Right renal pelvis (tissue), 4 donors: ENCODE measurements at regions not wholly inside any gene's neighbourhood (a gene's known extent, or its start where the extent isn't known, plus 50 kb on each side); places are given as distances from the start of the nearest gene placed in this dataset.
A peak's percentile ranks its signal among the peaks of the same experiment; 100 is the strongest.
"Not testable (repeated sequence)": the region's sequence is repeated elsewhere in the genome, so short reads cannot be mapped to it uniquely, and the experiment has no call there.

Source experiments
- DNase-seq, 4 donors: peaks; one replicate each; pipeline ENCODE4 v3.0.0-alpha.2; 2013; ENCODE audit warnings: low read depth in 4 of 4, low spot score in 3 of 4, missing footprints in 1 of 4

GRCh38 chr4:49153011-49153410 lies 166.9 kb downstream of the CWH43 start:
- DNase-seq, result not testable (repeated sequence)

- peak in 1 of 4 donors; percentile 38 for DNase-seq
Observed at GRCh38 chr4:49154308-49155103, 168.4 kb downstream of the CWH43 start.

DNA sequence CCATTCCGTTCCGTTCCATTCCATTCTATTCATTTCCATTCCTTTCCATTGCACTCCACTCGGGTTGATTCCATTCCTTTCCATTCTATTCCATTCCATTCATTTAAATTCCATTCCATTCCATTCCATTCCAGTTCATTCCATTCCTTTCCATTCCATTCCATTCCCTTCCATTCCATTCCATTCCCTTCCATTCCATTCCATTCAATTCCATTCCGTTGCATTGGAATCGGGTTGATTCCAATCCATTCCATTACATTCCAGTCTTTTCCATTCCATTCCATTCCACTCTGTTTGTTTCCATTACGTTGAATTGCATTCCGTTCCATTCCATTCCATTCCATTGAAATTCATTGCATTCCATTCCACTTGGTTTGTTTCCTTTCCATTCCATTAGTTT lies 169.2 kb downstream of the CWH43 start:
- not testable (repeated sequence) for DNase-seq

GRCh38 chr4:49156309-49156708 lies 170.2 kb downstream of the CWH43 start:
- DNase-seq, result not testable (repeated sequence)

DNA sequence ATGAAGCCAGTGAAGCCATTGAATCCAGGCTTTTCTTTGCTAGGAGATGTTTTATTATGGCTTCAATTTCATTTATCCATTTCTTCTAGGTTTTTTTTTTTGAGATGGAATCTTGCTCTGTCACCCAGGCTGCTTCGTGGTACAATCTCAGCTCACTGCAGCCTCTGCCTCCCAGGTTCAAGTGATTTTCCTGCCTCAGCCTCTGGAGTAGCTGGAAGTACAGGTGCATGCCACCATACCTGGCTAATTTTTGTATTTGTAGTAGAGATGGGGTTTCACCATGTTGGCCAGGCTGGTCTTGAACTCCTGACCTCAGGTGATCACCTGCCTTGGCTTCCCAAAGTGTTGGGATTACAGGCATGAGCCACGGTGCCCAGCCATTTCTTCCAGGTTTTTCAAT lies 171.6 kb downstream of the CWH43 start:
- DNase-seq, result not testable (repeated sequence)

DNA sequence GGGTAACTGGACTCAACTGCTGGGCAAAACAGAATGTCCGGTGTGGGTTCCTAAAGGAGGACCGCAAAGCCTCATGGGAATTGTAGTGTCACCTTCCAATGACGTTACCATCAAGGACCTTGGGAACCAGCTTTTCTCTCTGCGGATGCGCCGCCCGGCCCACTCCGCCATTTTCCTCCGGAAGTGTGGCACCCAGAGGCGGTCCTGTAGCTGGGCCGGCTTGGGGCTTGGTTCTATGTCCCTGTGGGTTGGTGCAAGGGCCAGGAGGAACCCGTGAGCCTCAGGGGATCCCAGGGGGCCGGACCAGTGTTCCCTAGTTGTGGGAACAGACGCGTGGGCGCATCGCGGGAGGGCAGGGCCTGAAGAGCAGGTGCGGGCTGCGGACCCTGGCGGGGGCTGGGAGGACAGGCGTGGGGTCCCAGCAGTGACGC lies 175.1 kb downstream of the CWH43 start:
- DNase-seq, result not testable (repeated sequence)

GRCh38 chr4:49164916-49165315 lies 178.8 kb downstream of the CWH43 start:
- not testable (repeated sequence) for DNase-seq

DNA sequence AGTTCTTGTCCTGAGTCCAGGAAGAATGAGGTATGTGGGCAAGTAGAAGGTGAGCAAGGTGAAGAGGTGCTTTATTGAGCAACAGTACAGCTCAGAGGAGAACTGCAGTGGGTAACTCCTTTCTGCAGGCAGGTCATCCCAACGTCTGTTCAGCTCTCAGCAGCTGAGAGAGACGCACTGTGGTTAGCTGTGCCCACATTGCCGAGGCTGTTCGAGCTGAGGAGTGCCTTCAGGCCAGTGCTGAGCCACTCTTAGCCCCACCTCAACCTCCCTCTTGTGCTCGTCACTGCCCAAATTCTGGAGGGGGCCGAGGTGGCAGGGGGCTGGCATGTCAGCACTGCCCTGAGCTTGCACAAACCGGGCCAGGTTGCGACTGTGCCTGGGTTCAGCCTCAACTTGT lies 191.8 kb downstream of the CWH43 start:
- not testable (repeated sequence) for DNase-seq

- DNase-seq, result not testable (repeated sequence)
Observed at GRCh38 chr4:49181088-49181487, 195.0 kb downstream of the CWH43 start.

DNA sequence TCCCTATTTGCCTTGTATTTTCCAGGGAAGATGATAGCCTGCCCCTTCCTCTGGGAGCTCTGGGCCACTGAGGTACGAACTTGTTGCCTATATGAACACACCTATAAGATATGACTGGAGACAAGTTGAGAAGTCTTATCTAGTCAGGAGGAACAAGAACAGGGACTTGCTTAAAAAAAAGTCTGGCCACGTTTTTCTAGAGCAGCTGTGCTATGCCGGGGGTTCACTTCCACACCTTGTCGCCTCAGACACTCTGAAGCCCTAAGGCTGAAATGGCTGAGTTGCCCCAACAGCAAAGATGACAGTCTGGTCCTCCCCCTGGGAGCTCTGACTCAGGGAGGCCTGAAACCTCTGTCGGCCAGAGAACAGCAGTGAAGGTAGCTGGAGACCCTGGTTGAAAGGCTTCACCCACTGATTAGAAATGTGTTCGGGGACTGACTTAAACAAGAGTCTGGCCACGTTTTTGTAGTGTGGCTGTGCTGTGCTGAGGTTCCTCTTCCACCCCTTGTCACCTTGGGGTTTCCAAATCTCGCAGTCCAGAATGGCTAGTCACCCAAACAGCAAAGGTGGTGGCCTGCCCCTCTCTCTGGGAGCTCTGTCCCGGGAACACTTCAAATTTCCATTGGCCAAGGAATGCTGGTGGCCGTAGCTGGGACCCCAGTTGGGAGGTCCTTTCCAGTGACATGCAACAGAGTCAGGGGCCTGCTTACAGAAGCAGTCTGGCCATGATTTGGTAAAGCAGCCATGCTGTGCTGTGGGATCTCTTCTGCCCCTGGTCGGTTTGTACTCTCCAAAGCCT lies 225.5 kb downstream of the CWH43 start:
- DNase-seq, result not testable (repeated sequence)

DNA sequence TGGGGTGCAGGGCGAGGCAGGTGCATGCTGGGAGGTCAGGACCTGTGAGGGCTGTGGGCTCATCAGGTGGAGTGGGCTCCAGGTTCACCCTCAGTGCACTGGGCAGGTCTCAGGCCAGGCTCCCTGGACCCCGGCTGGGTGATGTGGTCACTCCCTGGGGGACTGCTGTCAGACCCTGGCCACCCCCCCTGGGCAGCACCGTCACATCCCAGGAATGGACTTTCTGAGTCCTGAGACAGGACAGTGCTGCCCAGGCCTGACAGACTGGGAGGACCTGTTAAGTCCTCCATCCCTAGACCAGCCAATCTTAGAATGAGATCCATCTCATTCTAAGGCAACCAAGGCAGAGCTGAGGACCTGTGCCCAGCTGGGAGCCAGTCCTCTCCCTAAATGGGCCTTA lies 227.2 kb downstream of the CWH43 start:
- not testable (repeated sequence) for DNase-seq

DNA sequence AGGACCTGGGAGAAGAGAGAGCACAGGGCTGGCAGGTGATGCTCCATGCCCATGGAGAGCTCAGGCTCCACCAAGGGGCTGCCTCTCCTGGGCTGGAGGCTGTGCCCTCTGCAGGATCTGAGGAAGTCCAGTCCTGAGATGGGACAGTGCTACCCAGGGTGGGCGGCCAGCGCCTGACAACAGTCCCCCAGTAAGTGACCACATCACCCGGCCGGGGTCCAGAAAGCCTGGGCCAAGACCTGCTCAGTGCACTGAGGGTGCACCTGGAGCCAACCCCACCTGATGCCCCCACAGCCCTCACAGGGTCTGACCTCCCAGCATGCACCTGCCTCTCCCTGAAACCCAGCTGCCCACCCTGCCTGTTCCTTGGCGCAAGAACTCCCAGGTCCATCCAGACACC lies 227.7 kb downstream of the CWH43 start:
- DNase-seq, result not testable (repeated sequence)

GRCh38 chr4:49214453-49215081 lies 228.5 kb downstream of the CWH43 start:
- not testable (repeated sequence) for DNase-seq

GRCh38 chr4:49215082-49215479 lies 229.0 kb downstream of the CWH43 start:
- not testable (repeated sequence) for DNase-seq

DNA sequence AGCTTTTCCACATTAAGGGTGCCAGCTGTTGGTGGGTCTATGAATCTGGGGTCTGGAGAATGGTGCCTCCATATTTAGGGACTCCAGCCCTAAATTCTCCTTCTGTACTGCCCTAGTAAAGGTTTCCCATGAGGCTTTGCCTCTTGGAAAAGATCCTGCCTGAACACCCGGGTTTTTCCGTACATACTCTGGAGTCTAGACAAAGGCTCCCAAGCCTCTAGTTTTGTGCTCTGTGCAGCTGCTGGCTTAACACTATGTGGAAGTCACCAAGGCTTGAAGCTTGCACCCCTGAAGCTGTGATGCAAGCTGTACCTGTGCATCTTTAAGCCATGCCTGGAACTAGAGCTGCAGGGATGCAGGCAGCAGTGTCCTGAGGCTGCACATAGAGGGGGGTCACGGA lies 230.5 kb downstream of the CWH43 start:
- not testable (repeated sequence) for DNase-seq

DNA sequence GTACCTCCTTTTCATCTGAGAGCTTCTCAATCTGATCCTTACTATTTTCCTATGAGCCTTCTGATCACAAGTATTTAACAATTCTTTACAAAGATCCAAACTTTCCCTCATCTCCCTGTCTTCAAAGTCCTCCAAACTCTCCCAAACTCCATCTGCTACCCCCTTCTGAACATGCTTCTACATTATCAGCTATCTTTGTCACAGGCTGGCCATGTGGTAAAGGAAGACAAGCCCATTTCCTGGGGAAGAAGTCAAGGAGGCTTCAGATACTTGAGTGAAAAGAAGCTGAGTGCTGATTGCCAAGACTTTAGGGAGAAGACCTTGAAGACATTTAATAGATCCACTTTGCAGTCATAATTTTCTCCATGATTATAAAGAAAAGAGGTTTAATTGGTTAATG lies 231.4 kb downstream of the CWH43 start:
- no peak for DNase-seq

GRCh38 chr4:49218094-49218493 lies 232.0 kb downstream of the CWH43 start:
- not testable (repeated sequence) for DNase-seq

- not testable (repeated sequence) for DNase-seq
Observed at GRCh38 chr4:49218931-49219330, 232.9 kb downstream of the CWH43 start.

- not testable (repeated sequence) for DNase-seq
Observed at GRCh38 chr4:49219489-49220225, 233.6 kb downstream of the CWH43 start.

GRCh38 chr4:49221209-49221608 lies 235.1 kb downstream of the CWH43 start:
- DNase-seq, result no peak
